ENCODE measurements at regions not wholly inside any gene's neighbourhood (a gene's known extent, or its start where the extent isn't known, plus 50 kb on each side); places are given as distances from the start of the nearest gene placed in this dataset.

- TF ChIP-seq CTCF (IDR thresholded peaks at IDR 0.05; ENCODE audit: insufficient read depth, low read length, missing control alignments), result no peak
- H3K4me3 ChIP-seq (ENCODE audit: low read depth, low read length), result no peak overlapping the region
- no peak for DNase-seq (ENCODE audit: low read depth, low spot score)
- ChIA-PET CTCF (no interaction called here), POLR2A (no interaction called here)
Measured at GRCh38 chr1:188343914-188344313, 1515.2 kb downstream of the PLA2G4A start.

- CTCF ChIA-PET, result interaction anchor here (1.8 kb wide), 1 partner anchor 12 kb away, joined by 4 read pairs; no protein-coding TSS in a partner anchor
- POLR2A ChIA-PET, result no interaction called here
- DNase-seq (ENCODE audit: low read depth, low spot score), result no peak
- TF ChIP-seq CTCF (IDR thresholded peaks at IDR 0.05; ENCODE audit: insufficient read depth, low read length, missing control alignments), result no peak
- H3K4me3 ChIP-seq (ENCODE audit: low read depth, low read length), result no peak overlapping the region
Measured at GRCh38 chr1:188350104-188350503, 1521.4 kb downstream of the PLA2G4A start.

- no peak for TF ChIP-seq CTCF (IDR thresholded peaks at IDR 0.05; ENCODE audit: insufficient read depth, low read length, missing control alignments)
- POLR2A ChIA-PET, result no interaction called here
- no peak for DNase-seq (ENCODE audit: low read depth, low spot score)
- H3K4me3 ChIP-seq (ENCODE audit: low read depth, low read length), result no peak overlapping the region
- CTCF ChIA-PET, result no interaction called here
Measured at GRCh38 chr1:188355082-188355481, 1526.3 kb downstream of the PLA2G4A start.

- no peak for DNase-seq (ENCODE audit: low read depth, low spot score)
- H3K4me3 ChIP-seq (ENCODE audit: low read depth, low read length), result no peak overlapping the region
- POLR2A ChIA-PET, result no interaction called here
- CTCF ChIA-PET, result interaction anchor here (0.9 kb wide), 1 partner anchor 10 kb away, joined by 3 read pairs; no protein-coding TSS in a partner anchor
- no peak for TF ChIP-seq CTCF (IDR thresholded peaks at IDR 0.05; ENCODE audit: insufficient read depth, low read length, missing control alignments)
Measured at GRCh38 chr1:188355847-188356246, 1527.1 kb downstream of the PLA2G4A start.

GRCh38 chr1:188359315-188359714 lies 1530.6 kb downstream of the PLA2G4A start:
- CTCF ChIA-PET, result no interaction called here
- no peak overlapping the region for H3K4me3 ChIP-seq (ENCODE audit: low read depth, low read length)
- TF ChIP-seq CTCF (IDR thresholded peaks at IDR 0.05; ENCODE audit: insufficient read depth, low read length, missing control alignments), result no peak
- POLR2A ChIA-PET, result no interaction called here
- no peak for DNase-seq (ENCODE audit: low read depth, low spot score)

- ChIA-PET CTCF (no interaction called here), POLR2A (no interaction called here)
- H3K4me3 ChIP-seq (ENCODE audit: low read depth, low read length), result no peak overlapping the region
- no peak for TF ChIP-seq CTCF (IDR thresholded peaks at IDR 0.05; ENCODE audit: insufficient read depth, low read length, missing control alignments)
- no peak for DNase-seq (ENCODE audit: low read depth, low spot score)
Measured at GRCh38 chr1:188363943-188364342, 1535.2 kb downstream of the PLA2G4A start.
